Neural progenitor cell (in vitro differentiated cells): ENCODE measurements at regions not wholly inside any gene's neighbourhood (a gene's known extent, or its start where the extent isn't known, plus 50 kb on each side); places are given as distances from the start of the nearest gene placed in this dataset.

ENCODE experiments used
- CTCF ChIP-seq: fragments of 200-600 bp; sonication (generic); IDR thresholded peaks from 2 replicates; pipeline ENCODE4 v1.5.1; 2017; ENCODE audit warnings: antibody characterized with exemption, mild to moderate bottlenecking
- EZH2 ChIP-seq: fragments of 200-600 bp; sonication (generic); IDR thresholded peaks from 2 replicates; pipeline ENCODE4 v1.6.1; 2017; ENCODE audit warnings: antibody characterized with exemption, mild to moderate bottlenecking, moderate library complexity

GRCh38 chr20:33919653-33920052 lies 74.1 kb upstream of the RALY start:
- no peak for TF ChIP-seq EZH2
- no peak for TF ChIP-seq CTCF
